ENCODE measurements at regions not wholly inside any gene's neighbourhood (a gene's known extent, or its start where the extent isn't known, plus 50 kb on each side); places are given as distances from the start of the nearest gene placed in this dataset.

GRCh38 chr1:56220021-56220420 is 359.3 kb downstream of the PLPP3 start:
- Histone ChIP-seq H3K27ac (ENCODE audit: insufficient read depth, low read length, poor library complexity, severe bottlenecking) (no peak overlapping the region), H3K9me3 (ENCODE audit: control insufficient read depth, low read length) (no peaks in the 10 kb centered on the region), H3K4me3 (ENCODE audit: insufficient read depth, low read depth, low read length, poor library complexity, severe bottlenecking) (no peak overlapping the region), H3K27me3 (replicated peaks; ENCODE audit: control insufficient read depth, insufficient read depth, low read length, poor library complexity, severe bottlenecking) (no peaks in the 10 kb centered on the region), H3K4me1 (ENCODE audit: control insufficient read depth, insufficient read depth, low read length, poor library complexity, severe bottlenecking) (no peaks in the 10 kb centered on the region), H3K36me3 (ENCODE audit: control insufficient read depth, insufficient read depth, low read length) (no peaks in the 10 kb centered on the region)
- no peak for DNase-seq

- no peaks in the 10 kb centered on the region for H3K9me3 ChIP-seq (ENCODE audit: control insufficient read depth, low read length)
- H3K27me3 ChIP-seq (replicated peaks; ENCODE audit: control insufficient read depth, insufficient read depth, low read length, poor library complexity, severe bottlenecking) = no peaks in the 10 kb centered on the region
- no peak for DNase-seq
- H3K27ac ChIP-seq (ENCODE audit: insufficient read depth, low read length, poor library complexity, severe bottlenecking) = no peak overlapping the region
- H3K36me3 ChIP-seq (ENCODE audit: control insufficient read depth, insufficient read depth, low read length) = no peaks in the 10 kb centered on the region
- no peak overlapping the region for H3K4me3 ChIP-seq (ENCODE audit: insufficient read depth, low read depth, low read length, poor library complexity, severe bottlenecking)
- H3K4me1 ChIP-seq (ENCODE audit: control insufficient read depth, insufficient read depth, low read length, poor library complexity, severe bottlenecking) = no peaks in the 10 kb centered on the region
Observed at GRCh38 chr1:56218023-56218422, 361.3 kb downstream of the PLPP3 start.

DNA sequence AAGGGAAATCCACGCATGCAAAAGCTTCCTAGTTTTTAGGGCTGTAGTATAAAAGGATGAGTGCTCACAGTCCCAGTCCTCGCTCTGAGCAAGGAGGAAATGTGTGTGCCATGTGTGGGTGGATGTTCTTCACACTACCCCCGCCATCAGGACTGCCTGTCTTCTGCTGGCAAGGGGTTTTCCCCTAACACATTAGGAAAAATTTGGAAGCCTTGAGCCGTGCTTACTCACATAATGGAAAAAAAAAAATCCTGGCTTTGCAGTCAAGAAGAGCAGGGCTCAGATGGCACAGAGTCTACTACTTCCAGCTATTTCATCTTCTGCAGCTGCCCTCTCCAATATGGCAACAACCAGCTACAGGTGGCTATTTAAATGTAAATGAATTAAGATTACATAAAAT is 363.1 kb downstream of the PLPP3 start:
- no peaks in the 10 kb centered on the region for H3K36me3 ChIP-seq (ENCODE audit: control insufficient read depth, insufficient read depth, low read length)
- no peak overlapping the region for H3K4me3 ChIP-seq (ENCODE audit: insufficient read depth, low read depth, low read length, poor library complexity, severe bottlenecking)
- no peaks in the 10 kb centered on the region for H3K4me1 ChIP-seq (ENCODE audit: control insufficient read depth, insufficient read depth, low read length, poor library complexity, severe bottlenecking)
- no peaks in the 10 kb centered on the region for H3K9me3 ChIP-seq (ENCODE audit: control insufficient read depth, low read length)
- no peak for DNase-seq
- H3K27me3 ChIP-seq (replicated peaks; ENCODE audit: control insufficient read depth, insufficient read depth, low read length, poor library complexity, severe bottlenecking) = no peaks in the 10 kb centered on the region
- H3K27ac ChIP-seq (ENCODE audit: insufficient read depth, low read length, poor library complexity, severe bottlenecking) = no peak overlapping the region

DNA sequence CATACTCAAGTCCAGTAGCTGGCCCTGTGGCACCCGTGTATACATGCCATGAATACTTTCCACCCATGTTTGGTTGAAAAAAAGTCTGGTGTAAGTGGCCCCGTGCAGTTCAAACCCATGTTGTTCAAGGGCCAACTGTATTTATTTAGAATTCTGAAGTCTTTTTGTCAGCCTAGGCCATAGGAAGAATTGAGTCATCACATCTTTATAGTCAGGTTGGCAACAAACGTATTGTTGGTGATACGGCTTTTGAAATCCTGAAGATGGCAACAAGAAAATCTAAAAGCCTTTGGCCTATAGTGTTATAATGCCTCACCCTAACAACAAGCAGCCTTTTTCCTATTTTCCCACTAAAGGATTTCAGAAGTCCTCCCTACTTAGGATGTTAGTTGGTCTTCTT is 363.6 kb downstream of the PLPP3 start:
- H3K27me3 ChIP-seq (replicated peaks; ENCODE audit: control insufficient read depth, insufficient read depth, low read length, poor library complexity, severe bottlenecking) = no peaks in the 10 kb centered on the region
- no peaks in the 10 kb centered on the region for H3K4me1 ChIP-seq (ENCODE audit: control insufficient read depth, insufficient read depth, low read length, poor library complexity, severe bottlenecking)
- no peak overlapping the region for H3K4me3 ChIP-seq (ENCODE audit: insufficient read depth, low read depth, low read length, poor library complexity, severe bottlenecking)
- no peak for DNase-seq
- no peaks in the 10 kb centered on the region for H3K9me3 ChIP-seq (ENCODE audit: control insufficient read depth, low read length)
- H3K27ac ChIP-seq (ENCODE audit: insufficient read depth, low read length, poor library complexity, severe bottlenecking) = no peak overlapping the region
- H3K36me3 ChIP-seq (ENCODE audit: control insufficient read depth, insufficient read depth, low read length) = no peaks in the 10 kb centered on the region

GRCh38 chr1:56215086-56215485 is 364.3 kb downstream of the PLPP3 start:
- no peak for DNase-seq
- no peak overlapping the region for H3K4me3 ChIP-seq (ENCODE audit: insufficient read depth, low read depth, low read length, poor library complexity, severe bottlenecking)
- H3K4me1 ChIP-seq (ENCODE audit: control insufficient read depth, insufficient read depth, low read length, poor library complexity, severe bottlenecking) = no peaks in the 10 kb centered on the region
- H3K36me3 ChIP-seq (ENCODE audit: control insufficient read depth, insufficient read depth, low read length) = no peaks in the 10 kb centered on the region
- no peak overlapping the region for H3K27ac ChIP-seq (ENCODE audit: insufficient read depth, low read length, poor library complexity, severe bottlenecking)
- H3K9me3 ChIP-seq (ENCODE audit: control insufficient read depth, low read length) = no peaks in the 10 kb centered on the region
- no peaks in the 10 kb centered on the region for H3K27me3 ChIP-seq (replicated peaks; ENCODE audit: control insufficient read depth, insufficient read depth, low read length, poor library complexity, severe bottlenecking)

GRCh38 chr1:56213068-56213467 is 366.3 kb downstream of the PLPP3 start:
- no peaks in the 10 kb centered on the region for H3K4me1 ChIP-seq (ENCODE audit: control insufficient read depth, insufficient read depth, low read length, poor library complexity, severe bottlenecking)
- no peak for DNase-seq
- H3K9me3 ChIP-seq (ENCODE audit: control insufficient read depth, low read length) = no peaks in the 10 kb centered on the region
- no peak overlapping the region for H3K27ac ChIP-seq (ENCODE audit: insufficient read depth, low read length, poor library complexity, severe bottlenecking)
- no peak overlapping the region for H3K4me3 ChIP-seq (ENCODE audit: insufficient read depth, low read depth, low read length, poor library complexity, severe bottlenecking)
- H3K27me3 ChIP-seq (replicated peaks; ENCODE audit: control insufficient read depth, insufficient read depth, low read length, poor library complexity, severe bottlenecking) = no peaks in the 10 kb centered on the region
- no peaks in the 10 kb centered on the region for H3K36me3 ChIP-seq (ENCODE audit: control insufficient read depth, insufficient read depth, low read length)

GRCh38 chr1:56212143-56212542 is 367.2 kb downstream of the PLPP3 start:
- no peak overlapping the region for H3K27ac ChIP-seq (ENCODE audit: insufficient read depth, low read length, poor library complexity, severe bottlenecking)
- H3K9me3 ChIP-seq (ENCODE audit: control insufficient read depth, low read length) = no peaks in the 10 kb centered on the region
- H3K27me3 ChIP-seq (replicated peaks; ENCODE audit: control insufficient read depth, insufficient read depth, low read length, poor library complexity, severe bottlenecking) = no peaks in the 10 kb centered on the region
- H3K4me3 ChIP-seq (ENCODE audit: insufficient read depth, low read depth, low read length, poor library complexity, severe bottlenecking) = no peak overlapping the region
- no peaks in the 10 kb centered on the region for H3K36me3 ChIP-seq (ENCODE audit: control insufficient read depth, insufficient read depth, low read length)
- no peaks in the 10 kb centered on the region for H3K4me1 ChIP-seq (ENCODE audit: control insufficient read depth, insufficient read depth, low read length, poor library complexity, severe bottlenecking)
- DNase-seq = no peak

- Histone ChIP-seq H3K27ac (ENCODE audit: insufficient read depth, low read length, poor library complexity, severe bottlenecking) (no peak overlapping the region), H3K4me1 (ENCODE audit: control insufficient read depth, insufficient read depth, low read length, poor library complexity, severe bottlenecking) (no peaks in the 10 kb centered on the region), H3K27me3 (replicated peaks; ENCODE audit: control insufficient read depth, insufficient read depth, low read length, poor library complexity, severe bottlenecking) (no peaks in the 10 kb centered on the region), H3K36me3 (ENCODE audit: control insufficient read depth, insufficient read depth, low read length) (no peaks in the 10 kb centered on the region), H3K9me3 (ENCODE audit: control insufficient read depth, low read length) (no peaks in the 10 kb centered on the region), H3K4me3 (ENCODE audit: insufficient read depth, low read depth, low read length, poor library complexity, severe bottlenecking) (no peak overlapping the region)
- DNase-seq = no peak
Observed at GRCh38 chr1:56206391-56206790, 373.0 kb downstream of the PLPP3 start.

- Histone ChIP-seq H3K27me3 (replicated peaks; ENCODE audit: control insufficient read depth, insufficient read depth, low read length, poor library complexity, severe bottlenecking) (no peaks in the 10 kb centered on the region), H3K36me3 (ENCODE audit: control insufficient read depth, insufficient read depth, low read length) (no peaks in the 10 kb centered on the region)
Observed at GRCh38 chr1:56204206-56204605, 375.2 kb downstream of the PLPP3 start.

GRCh38 chr1:56202796-56203492 is 376.4 kb downstream of the PLPP3 start:
- DNase-seq = no peak
- no peak overlapping the region for H3K4me3 ChIP-seq (ENCODE audit: insufficient read depth, low read depth, low read length, poor library complexity, severe bottlenecking)
- no peaks in the 10 kb centered on the region for H3K9me3 ChIP-seq (ENCODE audit: control insufficient read depth, low read length)
- H3K4me1 ChIP-seq (ENCODE audit: control insufficient read depth, insufficient read depth, low read length, poor library complexity, severe bottlenecking) = no peaks in the 10 kb centered on the region
- no peaks in the 10 kb centered on the region for H3K27me3 ChIP-seq (replicated peaks; ENCODE audit: control insufficient read depth, insufficient read depth, low read length, poor library complexity, severe bottlenecking)
- H3K27ac ChIP-seq (ENCODE audit: insufficient read depth, low read length, poor library complexity, severe bottlenecking) = no peak overlapping the region
- no peaks in the 10 kb centered on the region for H3K36me3 ChIP-seq (ENCODE audit: control insufficient read depth, insufficient read depth, low read length)

More at GRCh38 chr1:56204206-56204605, 375.2 kb downstream of the PLPP3 start:
- Histone ChIP-seq H3K27ac (ENCODE audit: insufficient read depth, low read length, poor library complexity, severe bottlenecking) (no peak overlapping the region), H3K4me1 (ENCODE audit: control insufficient read depth, insufficient read depth, low read length, poor library complexity, severe bottlenecking) (no peaks in the 10 kb centered on the region), H3K4me3 (ENCODE audit: insufficient read depth, low read depth, low read length, poor library complexity, severe bottlenecking) (no peak overlapping the region), H3K9me3 (ENCODE audit: control insufficient read depth, low read length) (no peaks in the 10 kb centered on the region)
- no peak for DNase-seq
